ENCODE measurements at regions not wholly inside any gene's neighbourhood (a gene's known extent, or its start where the extent isn't known, plus 50 kb on each side); places are given as distances from the start of the nearest gene placed in this dataset.

DNA sequence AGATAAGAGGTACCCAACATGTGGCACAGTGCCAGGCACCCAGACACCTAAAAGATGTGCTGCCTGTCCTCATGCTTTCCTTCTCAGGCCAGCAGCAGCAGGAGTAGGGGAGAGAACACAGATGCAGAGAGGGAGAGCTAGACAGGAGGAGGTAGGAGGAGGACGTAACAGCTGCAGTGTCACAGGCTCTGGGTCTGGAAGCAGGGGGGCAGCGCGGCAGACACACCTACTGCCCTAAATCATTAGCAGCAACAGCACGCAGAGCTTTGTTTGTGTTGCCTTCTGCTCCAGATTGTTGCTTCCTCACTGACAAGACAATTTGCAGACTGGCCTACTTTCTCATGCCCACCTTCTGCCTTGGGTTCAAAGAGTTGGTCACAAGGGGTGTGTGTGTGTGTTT lies 196.7 kb upstream of the DAB1 start:
- intact Hi-C loops (cut with DNase I; ENCODE audit: low total_unique reads) (no loop called here), in situ Hi-C loops (cut with MboI; ENCODE audit: low sequenced_read_pairs in 4 of 4) (no loop called here)
- H3K27ac ChIP-seq, result no peak overlapping the region
- TF ChIP-seq POLR2A (IDR thresholded peaks at IDR 0.05), result no peak
- TF ChIP-seq, protein P1, sequence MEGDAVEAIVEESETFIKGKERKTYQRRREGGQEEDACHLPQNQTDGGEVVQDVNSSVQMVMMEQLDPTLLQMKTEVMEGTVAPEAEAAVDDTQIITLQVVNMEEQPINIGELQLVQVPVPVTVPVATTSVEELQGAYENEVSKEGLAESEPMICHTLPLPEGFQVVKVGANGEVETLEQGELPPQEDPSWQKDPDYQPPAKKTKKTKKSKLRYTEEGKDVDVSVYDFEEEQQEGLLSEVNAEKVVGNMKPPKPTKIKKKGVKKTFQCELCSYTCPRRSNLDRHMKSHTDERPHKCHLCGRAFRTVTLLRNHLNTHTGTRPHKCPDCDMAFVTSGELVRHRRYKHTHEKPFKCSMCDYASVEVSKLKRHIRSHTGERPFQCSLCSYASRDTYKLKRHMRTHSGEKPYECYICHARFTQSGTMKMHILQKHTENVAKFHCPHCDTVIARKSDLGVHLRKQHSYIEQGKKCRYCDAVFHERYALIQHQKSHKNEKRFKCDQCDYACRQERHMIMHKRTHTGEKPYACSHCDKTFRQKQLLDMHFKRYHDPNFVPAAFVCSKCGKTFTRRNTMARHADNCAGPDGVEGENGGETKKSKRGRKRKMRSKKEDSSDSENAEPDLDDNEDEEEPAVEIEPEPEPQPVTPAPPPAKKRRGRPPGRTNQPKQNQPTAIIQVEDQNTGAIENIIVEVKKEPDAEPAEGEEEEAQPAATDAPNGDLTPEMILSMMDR (IDR thresholded peaks at IDR 0.05 in 4 of 5, conservative IDR thresholded peaks at IDR 0.05 in 1 of 5), result no peak
- H3K4me3 ChIP-seq, result no peak overlapping the region
- H3K4me1 ChIP-seq, result peaks cover 0 to 4% of the 10 kb centered on the region in 2 donors
- DNase-seq, result no peak
- H3K36me3 ChIP-seq, result no peaks in the 10 kb centered on the region
- H3K27me3 ChIP-seq, result no peaks in the 10 kb centered on the region
- no peak for ATAC-seq
- no peaks in the 10 kb centered on the region for H3K9me3 ChIP-seq

DNA sequence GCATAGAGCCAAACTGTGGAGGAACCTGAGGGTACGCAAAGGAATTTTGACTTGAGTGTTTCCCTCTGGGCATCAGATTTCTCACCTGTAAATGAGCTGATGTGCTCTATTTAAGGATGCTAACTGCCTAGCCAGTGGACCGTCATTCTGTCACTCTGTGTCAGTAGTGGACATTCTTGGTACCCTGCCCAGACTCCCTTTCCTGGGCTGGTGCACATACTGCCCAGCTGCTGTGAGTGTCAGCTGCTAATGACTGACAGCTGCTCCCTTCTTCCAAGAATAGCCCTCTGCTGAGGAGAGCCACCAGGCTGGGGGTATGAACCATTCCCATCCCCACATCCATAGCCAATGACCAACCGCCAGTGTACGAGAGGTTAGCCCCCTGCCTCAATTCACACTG lies 193.1 kb upstream of the DAB1 start:
- peaks cover 0 to 4% of the 10 kb centered on the region in 2 donors for H3K4me1 ChIP-seq
- in situ Hi-C loops (cut with MboI; ENCODE audit: low sequenced_read_pairs in 4 of 4), result no loop called here
- H3K36me3 ChIP-seq, result no peaks in the 10 kb centered on the region
- DNase-seq (peak; percentile 78 to 84), ATAC-seq (peak; percentile 99 to 100)
- no peak overlapping the region for H3K27ac ChIP-seq
- TF ChIP-seq, protein P1 (IDR thresholded peaks at IDR 0.05 in 4 of 5, conservative IDR thresholded peaks at IDR 0.05 in 1 of 5), result no peak
- no peak for TF ChIP-seq POLR2A (IDR thresholded peaks at IDR 0.05)
- intact Hi-C loops (cut with DNase I; ENCODE audit: low total_unique reads), result no loop called here
- no peak overlapping the region for H3K4me3 ChIP-seq
- no peaks in the 10 kb centered on the region for H3K9me3 ChIP-seq
- no peaks in the 10 kb centered on the region for H3K27me3 ChIP-seq

DNA sequence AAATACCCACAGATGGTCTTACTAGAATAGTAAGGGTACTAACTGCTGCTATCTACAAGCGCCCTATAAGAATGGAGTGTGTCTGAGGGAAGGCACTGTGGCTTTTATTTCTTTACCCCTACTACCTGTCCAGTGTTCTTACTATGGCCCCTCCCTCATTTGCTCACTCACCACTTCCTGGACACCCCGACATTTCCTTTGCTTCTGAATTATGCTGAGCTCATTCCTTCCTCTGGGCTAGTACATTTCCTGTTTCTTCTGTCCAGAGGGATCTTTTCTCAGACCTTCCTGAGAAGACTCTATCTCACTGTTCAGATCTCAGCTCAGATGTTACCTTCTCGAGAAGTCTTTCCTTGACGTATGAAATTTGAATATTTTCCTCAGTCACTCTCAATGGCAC lies 192.1 kb upstream of the DAB1 start:
- ATAC-seq (no peak), DNase-seq (no peak)
- no peaks in the 10 kb centered on the region for H3K36me3 ChIP-seq
- intact Hi-C loops (cut with DNase I; ENCODE audit: low total_unique reads) (no loop called here), in situ Hi-C loops (cut with MboI; ENCODE audit: low sequenced_read_pairs in 4 of 4) (no loop called here)
- H3K9me3 ChIP-seq, result no peaks in the 10 kb centered on the region
- no peaks in the 10 kb centered on the region for H3K27me3 ChIP-seq
- H3K4me1 ChIP-seq, result peaks cover 0 to 4% of the 10 kb centered on the region in 2 donors
- TF ChIP-seq, protein P1 (IDR thresholded peaks at IDR 0.05 in 4 of 5, conservative IDR thresholded peaks at IDR 0.05 in 1 of 5), result no peak
- no peak for TF ChIP-seq POLR2A (IDR thresholded peaks at IDR 0.05)
- no peak overlapping the region for H3K27ac ChIP-seq
- H3K4me3 ChIP-seq, result no peak overlapping the region

DNA sequence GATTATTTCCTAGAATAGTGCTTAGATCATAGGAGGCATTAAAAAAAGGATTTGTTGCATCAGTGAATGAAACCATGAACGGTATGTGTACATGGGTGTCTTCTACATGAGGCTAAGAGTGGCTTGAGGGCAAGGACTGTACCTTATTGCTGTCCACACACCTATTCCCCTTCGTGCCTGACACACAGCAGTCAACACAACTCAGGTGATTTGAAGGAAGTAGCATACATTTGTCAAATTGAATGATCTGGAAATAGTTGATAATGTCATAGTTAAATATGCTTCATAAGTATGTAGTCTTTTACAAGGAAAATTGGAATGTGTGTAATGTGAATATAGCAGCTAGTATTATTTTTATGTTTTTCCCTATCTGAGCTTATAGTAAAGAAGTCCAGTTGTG lies 189.0 kb upstream of the DAB1 start:
- no peak for DNase-seq
- no peak for ATAC-seq
- TF ChIP-seq, protein P1 (IDR thresholded peaks at IDR 0.05 in 4 of 5, conservative IDR thresholded peaks at IDR 0.05 in 1 of 5), result no peak
- no peak for TF ChIP-seq POLR2A (IDR thresholded peaks at IDR 0.05)
- in situ Hi-C loops (cut with MboI; ENCODE audit: low sequenced_read_pairs in 4 of 4), result no loop called here
- Histone ChIP-seq H3K9me3 (no peaks in the 10 kb centered on the region), H3K4me3 (no peak overlapping the region), H3K27ac (no peak overlapping the region), H3K27me3 (no peaks in the 10 kb centered on the region), H3K36me3 (no peaks in the 10 kb centered on the region), H3K4me1 (peaks cover 0 to 4% of the 10 kb centered on the region in 2 donors)
- intact Hi-C loops (cut with DNase I; ENCODE audit: low total_unique reads), result no loop called here

DNA sequence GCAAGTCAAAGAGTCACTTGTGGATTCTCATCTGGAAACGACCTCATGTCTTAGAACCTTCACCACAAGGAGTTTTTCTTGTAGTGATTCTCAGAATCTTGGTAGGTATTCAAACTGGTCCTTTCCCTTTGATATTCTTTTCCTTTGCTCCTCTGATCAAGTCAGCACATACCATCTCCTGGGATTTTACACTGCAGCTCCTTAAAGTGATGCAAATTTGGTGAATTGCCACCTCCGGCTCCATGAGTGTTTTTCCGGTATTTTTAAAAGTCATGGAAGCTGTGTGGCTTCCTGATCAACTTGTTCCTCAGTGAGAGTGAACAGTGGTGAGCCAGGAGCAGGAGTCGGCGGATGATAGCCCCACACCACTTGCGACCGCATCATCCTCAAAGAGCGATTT lies 182.1 kb upstream of the DAB1 start:
- Histone ChIP-seq H3K27me3 (no peaks in the 10 kb centered on the region), H3K9me3 (no peaks in the 10 kb centered on the region), H3K4me1 (no peaks in the 10 kb centered on the region), H3K36me3 (no peaks in the 10 kb centered on the region), H3K27ac (no peak overlapping the region), H3K4me3 (no peak overlapping the region)
- no peak for TF ChIP-seq POLR2A (IDR thresholded peaks at IDR 0.05)
- TF ChIP-seq, protein P1 (IDR thresholded peaks at IDR 0.05 in 4 of 5, conservative IDR thresholded peaks at IDR 0.05 in 1 of 5), result no peak
- in situ Hi-C loops (cut with MboI; ENCODE audit: low sequenced_read_pairs in 4 of 4), result no loop called here
- DNase-seq (no peak), ATAC-seq (no peak)
- intact Hi-C loops (cut with DNase I; ENCODE audit: low total_unique reads), result no loop called here
